Gastrocnemius medialis (tissue), 4 donors: ENCODE measurements at regions not wholly inside any gene's neighbourhood (a gene's known extent, or its start where the extent isn't known, plus 50 kb on each side); places are given as distances from the start of the nearest gene placed in this dataset.

ENCODE experiments used
- ATAC-seq, 2 donors: fragments of 150-250 bp; one replicate each; pipeline ENCODE4 v1.9.1; 2016
- DNase-seq, 2 donors: peaks; one replicate each; pipeline ENCODE4 v3.0.0-alpha.2; 2019
- H3K27ac ChIP-seq, 4 donors: fragments of 200-600 bp; sonication (generic); 1 replicate in 1 of 4; 2 replicates in 3 of 4; pipeline ENCODE4 v1.5.1; 2016 to 2018; ENCODE audit warnings: mild to moderate bottlenecking in 2 of 4, moderate library complexity in 1 of 4
- H3K27me3 ChIP-seq, 3 donors: fragments of 200-600 bp; sonication (generic) in 2 of 3; 1 replicate in 1 of 3; 2 replicates in 2 of 3; pipeline versions ENCODE4 v1.5.1 to v1.6.0; 2016 to 2019; ENCODE audit warnings: mild to moderate bottlenecking in 1 of 3, moderate library complexity in 1 of 3
- H3K36me3 ChIP-seq, 2 donors: fragments of 200-600 bp; sonication (generic) in 1 of 2; one replicate each; pipeline ENCODE4 v1.5.1; 2017 to 2018
- H3K4me1 ChIP-seq, 2 donors: fragments of 200-600 bp; sonication (generic) in 1 of 2; one replicate each; pipeline ENCODE4 v1.5.1; 2016 to 2017; ENCODE audit warnings: mild to moderate bottlenecking in 2 of 2
- H3K4me3 ChIP-seq, 4 donors: fragments of 200-600 bp; sonication (generic) in 3 of 4; 1 replicate in 1 of 4; 2 replicates in 3 of 4; pipeline ENCODE4 v1.5.1; 2016 to 2019; ENCODE audit warnings: mild to moderate bottlenecking in 2 of 4
- H3K9me3 ChIP-seq, 3 donors: fragments of 200-600 bp; sonication (generic) in 2 of 3; 1 replicate in 1 of 3; 2 replicates in 2 of 3; pipeline ENCODE4 v1.5.1; 2016 to 2019
- POLR2A ChIP-seq, 2 donors: fragments of 450-650 bp; IDR thresholded peaks; one replicate each; pipeline ENCODE4 v1.6.1; 2017; ENCODE audit warnings: antibody characterized with exemption in 2 of 2, mild to moderate bottlenecking in 2 of 2, moderate library complexity in 2 of 2
- in situ Hi-C, 4 donors: fragments of 200-750 bp; cut with MboI; loops; one replicate each; pipeline versions ENCODE4 v1.15.0 to v1.8.0; 2017; ENCODE audit warnings: low sequenced_read_pairs in 4 of 4
- intact Hi-C: fragments of 100-400 bp; cut with DNase I; formaldehyde crosslinking; loops from one replicate; pipeline ENCODE4 v1.15.1; 2023; ENCODE audit warnings: low total_unique reads
- TF ChIP-seq, protein P1 (sequence below), 5 experiments: fragments of 450-650 bp in 3 of 5; fragments of 200-600 bp in 2 of 5; sonication (generic) in 2 of 5; IDR thresholded peaks in 4 of 5; conservative IDR thresholded peaks in 1 of 5; 1 replicate in 4 of 5; 2 replicates in 1 of 5; pipeline ENCODE4 v1.5.1; 2016 to 2019; ENCODE audit warnings: antibody characterized with exemption in 5 of 5, mild to moderate bottlenecking in 3 of 5, moderate library complexity in 3 of 5

DNA sequence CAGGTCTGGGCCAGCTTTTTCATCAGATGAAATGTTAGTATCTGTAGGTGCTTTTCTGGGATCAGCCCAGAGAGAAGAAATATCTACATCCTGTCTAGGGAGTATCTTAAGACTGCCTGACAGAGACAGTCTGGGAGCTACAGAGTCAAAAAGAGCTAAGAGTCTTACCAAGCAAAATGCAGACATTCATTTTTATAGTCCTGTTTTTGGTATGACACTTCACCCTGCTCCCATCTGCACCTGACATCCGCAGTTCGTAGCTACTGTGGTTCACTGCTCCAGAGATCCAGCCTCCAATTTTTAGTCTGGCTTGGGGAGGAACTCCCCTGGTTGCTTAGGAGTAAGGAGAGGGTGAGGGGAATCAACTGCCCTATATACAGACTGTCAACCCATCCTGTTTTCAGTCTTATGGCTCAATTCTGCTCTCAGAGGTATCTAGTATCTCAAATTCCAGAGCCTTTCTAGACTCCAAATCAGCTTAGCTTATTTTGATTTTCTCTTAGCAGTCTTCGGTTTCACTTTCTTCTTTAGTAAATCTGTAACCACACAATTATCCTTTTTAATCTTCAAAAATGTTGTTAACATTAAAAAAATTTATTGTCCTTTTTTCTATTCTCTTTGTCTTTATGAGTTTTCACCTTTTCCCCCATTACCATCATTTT is 97.8 kb downstream of the TMEM100 start:
- intact Hi-C loops: no loop called here
- no peaks in the 10 kb centered on the region for H3K27me3 ChIP-seq

DNA sequence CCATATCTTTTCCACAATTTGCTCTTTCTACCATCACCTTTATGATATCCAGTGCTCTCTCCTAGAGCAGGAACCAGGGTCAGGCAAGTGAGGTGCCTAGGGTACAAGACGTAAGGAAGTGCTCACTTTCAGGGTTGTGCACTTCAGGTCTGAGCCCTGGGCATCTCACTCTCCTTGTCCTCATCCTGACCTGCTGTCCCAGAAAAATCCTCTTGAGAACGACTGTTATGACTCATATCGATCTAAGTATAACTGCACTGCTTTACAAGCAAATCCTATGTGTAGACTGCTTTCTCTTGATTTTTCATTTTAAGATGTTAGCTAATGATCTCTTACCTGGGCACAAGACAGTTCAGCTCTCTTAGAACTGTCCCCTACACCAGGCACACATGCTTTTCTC is 100.1 kb downstream of the TMEM100 start:
- H3K27me3 ChIP-seq: no peaks in the 10 kb centered on the region
- intact Hi-C loops: no loop called here
- peak; percentile 36 to 45 for ATAC-seq

More for the DNA sequence above, 97.8 kb downstream of the TMEM100 start:
- Histone ChIP-seq H3K36me3 (no peaks in the 10 kb centered on the region), H3K4me1 (no peaks in the 10 kb centered on the region), H3K4me3 (no peak overlapping the region), H3K27ac (no peak overlapping the region), H3K9me3 (no peaks in the 10 kb centered on the region)
- ATAC-seq (no peak), DNase-seq (no peak)
- TF ChIP-seq POLR2A (IDR thresholded peaks at IDR 0.05): no peak
- TF ChIP-seq, protein P1, sequence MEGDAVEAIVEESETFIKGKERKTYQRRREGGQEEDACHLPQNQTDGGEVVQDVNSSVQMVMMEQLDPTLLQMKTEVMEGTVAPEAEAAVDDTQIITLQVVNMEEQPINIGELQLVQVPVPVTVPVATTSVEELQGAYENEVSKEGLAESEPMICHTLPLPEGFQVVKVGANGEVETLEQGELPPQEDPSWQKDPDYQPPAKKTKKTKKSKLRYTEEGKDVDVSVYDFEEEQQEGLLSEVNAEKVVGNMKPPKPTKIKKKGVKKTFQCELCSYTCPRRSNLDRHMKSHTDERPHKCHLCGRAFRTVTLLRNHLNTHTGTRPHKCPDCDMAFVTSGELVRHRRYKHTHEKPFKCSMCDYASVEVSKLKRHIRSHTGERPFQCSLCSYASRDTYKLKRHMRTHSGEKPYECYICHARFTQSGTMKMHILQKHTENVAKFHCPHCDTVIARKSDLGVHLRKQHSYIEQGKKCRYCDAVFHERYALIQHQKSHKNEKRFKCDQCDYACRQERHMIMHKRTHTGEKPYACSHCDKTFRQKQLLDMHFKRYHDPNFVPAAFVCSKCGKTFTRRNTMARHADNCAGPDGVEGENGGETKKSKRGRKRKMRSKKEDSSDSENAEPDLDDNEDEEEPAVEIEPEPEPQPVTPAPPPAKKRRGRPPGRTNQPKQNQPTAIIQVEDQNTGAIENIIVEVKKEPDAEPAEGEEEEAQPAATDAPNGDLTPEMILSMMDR (IDR thresholded peaks at IDR 0.05 in 4 of 5, conservative IDR thresholded peaks at IDR 0.05 in 1 of 5): no peak
- in situ Hi-C loops: loop anchor here in 1 of 4 donors (25.0 kb wide), 1 partner anchor 88 kb away; no protein-coding TSS in a partner anchor

DNA sequence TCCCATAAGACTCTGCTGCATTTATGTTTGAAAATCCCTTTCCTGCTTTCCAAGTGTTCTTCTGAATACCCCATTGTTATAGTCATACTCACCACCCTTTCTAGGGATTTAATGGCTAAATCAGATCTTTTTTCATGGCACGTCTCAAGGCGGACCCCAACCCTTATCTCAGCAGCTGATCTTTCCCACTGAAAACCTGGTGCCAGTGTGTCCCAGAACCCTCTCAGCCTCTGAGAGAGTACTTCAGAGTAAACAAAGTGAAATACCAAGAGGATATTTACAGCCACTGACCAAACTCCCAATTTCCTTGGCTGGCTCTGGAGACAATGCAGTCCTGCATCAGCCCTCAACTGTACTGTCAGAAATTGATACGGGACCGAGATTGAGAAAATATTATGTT is 101.7 kb downstream of the TMEM100 start:
- intact Hi-C loops: no loop called here
- H3K4me3 ChIP-seq: no peak overlapping the region
- no peaks in the 10 kb centered on the region for H3K9me3 ChIP-seq
- TF ChIP-seq, protein P1 (IDR thresholded peaks at IDR 0.05 in 4 of 5, conservative IDR thresholded peaks at IDR 0.05 in 1 of 5): no peak
- no peak for TF ChIP-seq POLR2A (IDR thresholded peaks at IDR 0.05)
- in situ Hi-C loops: no loop called here
- no peak for ATAC-seq
- no peak for DNase-seq
- H3K36me3 ChIP-seq: no peaks in the 10 kb centered on the region
- no peaks in the 10 kb centered on the region for H3K4me1 ChIP-seq
- H3K27ac ChIP-seq: no peak overlapping the region
- no peaks in the 10 kb centered on the region for H3K27me3 ChIP-seq

More for the DNA sequence above, 100.1 kb downstream of the TMEM100 start:
- in situ Hi-C loops: no loop called here
- TF ChIP-seq POLR2A (IDR thresholded peaks at IDR 0.05): no peak
- TF ChIP-seq, protein P1 (IDR thresholded peaks at IDR 0.05 in 4 of 5, conservative IDR thresholded peaks at IDR 0.05 in 1 of 5): no peak
- H3K4me3 ChIP-seq: no peak overlapping the region
- DNase-seq: no peak
- H3K4me1 ChIP-seq: no peaks in the 10 kb centered on the region
- H3K36me3 ChIP-seq: no peaks in the 10 kb centered on the region
- no peak overlapping the region for H3K27ac ChIP-seq
- H3K9me3 ChIP-seq: no peaks in the 10 kb centered on the region

DNA sequence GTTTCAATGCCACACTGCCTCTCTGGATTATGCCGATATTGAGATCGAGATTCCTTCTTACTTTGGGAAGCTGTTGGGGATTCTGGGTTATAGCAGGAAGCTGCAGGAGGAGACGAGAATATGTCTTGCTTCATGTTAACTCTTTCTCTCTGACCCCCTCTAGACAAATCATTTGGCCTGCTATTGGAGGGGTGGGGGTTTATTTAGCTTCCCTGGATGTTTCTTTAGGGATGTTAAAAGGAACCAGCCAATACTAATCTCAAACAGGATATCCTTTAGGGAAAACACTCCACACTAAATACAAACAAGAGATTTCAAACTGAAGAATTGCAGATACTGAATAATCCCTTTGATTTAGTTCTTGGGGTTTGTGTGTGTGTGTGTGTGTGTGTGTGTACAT is 102.6 kb downstream of the TMEM100 start:
- no peaks in the 10 kb centered on the region for H3K27me3 ChIP-seq
- no peak overlapping the region for H3K27ac ChIP-seq
- TF ChIP-seq POLR2A (IDR thresholded peaks at IDR 0.05): no peak
- TF ChIP-seq, protein P1 (IDR thresholded peaks at IDR 0.05 in 4 of 5, conservative IDR thresholded peaks at IDR 0.05 in 1 of 5): no peak
- H3K4me3 ChIP-seq: no peak overlapping the region
- DNase-seq: no peak
- in situ Hi-C loops: no loop called here
- H3K4me1 ChIP-seq: no peaks in the 10 kb centered on the region
- intact Hi-C loops: no loop called here
- no peaks in the 10 kb centered on the region for H3K36me3 ChIP-seq
- H3K9me3 ChIP-seq: no peaks in the 10 kb centered on the region
- no peak for ATAC-seq

DNA sequence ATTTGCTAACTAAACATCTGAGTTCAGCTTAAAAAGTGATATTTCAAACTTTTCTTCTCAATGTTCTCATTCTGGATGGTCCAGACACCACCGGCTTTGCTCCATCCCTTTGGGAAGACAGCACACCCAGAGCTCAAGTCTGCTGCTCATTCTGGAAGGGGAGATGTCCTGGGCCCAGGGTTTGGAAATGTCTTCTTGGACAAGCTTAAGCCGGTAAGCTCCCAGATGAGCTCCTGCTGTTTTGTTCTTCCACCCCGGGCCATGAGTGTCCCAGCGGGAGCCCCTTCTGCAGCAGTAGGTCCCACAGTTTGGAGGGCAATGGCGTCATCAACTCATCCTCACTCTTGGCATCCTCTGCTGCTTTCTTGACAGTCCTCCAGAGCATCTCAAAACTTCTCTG is 105.2 kb downstream of the TMEM100 start:
- ATAC-seq (no peak), DNase-seq (no peak)
- no peak overlapping the region for H3K27ac ChIP-seq
- in situ Hi-C loops (no loop called here), intact Hi-C loops (no loop called here)
- no peak overlapping the region for H3K4me3 ChIP-seq
- no peaks in the 10 kb centered on the region for H3K9me3 ChIP-seq
- TF ChIP-seq POLR2A (IDR thresholded peaks at IDR 0.05): no peak
- TF ChIP-seq, protein P1 (IDR thresholded peaks at IDR 0.05 in 4 of 5, conservative IDR thresholded peaks at IDR 0.05 in 1 of 5): no peak
- no peaks in the 10 kb centered on the region for H3K27me3 ChIP-seq
- H3K36me3 ChIP-seq: no peaks in the 10 kb centered on the region
- H3K4me1 ChIP-seq: no peaks in the 10 kb centered on the region
